ENCODE measurements at regions not wholly inside any gene's neighbourhood (a gene's known extent, or its start where the extent isn't known, plus 50 kb on each side); places are given as distances from the start of the nearest gene placed in this dataset.

DNA sequence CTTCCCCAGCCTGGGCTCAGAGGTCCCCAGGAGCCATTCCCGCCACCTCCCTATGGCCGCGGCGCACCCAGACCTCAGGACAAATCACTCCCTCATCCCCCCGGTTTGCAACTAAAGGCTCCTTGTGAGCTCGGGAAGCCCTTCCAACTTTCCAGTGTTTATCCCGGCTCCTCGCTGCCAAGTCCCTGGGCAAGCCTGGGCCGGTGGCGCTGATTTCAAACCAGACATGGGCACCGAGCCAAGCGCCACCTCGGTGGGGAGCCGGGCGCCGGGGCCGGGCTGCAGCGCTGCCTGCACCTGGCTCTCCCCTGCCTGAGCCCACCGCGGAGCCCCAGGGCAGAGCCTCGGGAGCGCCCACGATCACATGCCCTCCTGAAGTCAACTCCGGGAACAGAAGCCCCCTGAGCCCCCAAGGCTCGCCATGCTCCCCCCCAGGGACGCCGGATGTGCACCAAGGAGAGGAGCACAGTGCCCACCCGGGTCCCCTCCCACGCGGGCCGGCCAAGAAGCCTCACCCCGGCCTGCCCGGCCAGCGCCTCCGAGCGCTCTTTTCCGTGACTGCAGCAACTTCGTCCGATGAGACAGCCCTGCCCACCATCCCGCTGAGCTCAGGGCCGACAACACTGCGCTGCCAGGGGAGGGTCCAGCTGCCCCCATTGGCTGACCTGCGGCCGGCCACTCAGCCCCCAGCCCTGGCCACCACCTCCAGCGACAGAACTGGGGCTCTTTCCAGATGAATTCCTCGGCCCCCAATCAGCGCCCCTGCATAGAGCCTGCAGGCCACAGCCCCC, 50.0 kb downstream of the NCOR2 start:
- DNase-seq: no peak

DNA sequence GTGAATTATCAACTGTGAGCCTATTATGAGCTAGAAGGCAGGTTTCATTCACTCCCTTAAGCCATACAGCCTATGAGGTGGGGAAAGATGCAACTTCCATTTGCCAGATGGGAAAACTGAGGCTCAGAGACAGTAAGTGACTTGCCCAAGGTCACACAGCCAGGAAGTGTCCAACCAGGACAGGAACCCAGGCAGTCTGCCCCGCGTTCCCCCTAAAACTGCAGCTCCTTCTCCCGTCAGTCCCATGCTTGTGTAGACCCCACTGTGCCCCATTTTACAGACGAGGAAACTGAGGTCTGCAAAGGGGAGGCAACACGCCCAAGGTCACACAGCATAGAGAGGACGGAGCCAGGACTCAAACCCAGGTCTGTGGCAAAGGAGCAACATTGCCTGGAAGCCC, 50.6 kb downstream of the NCOR2 start:
- DNase-seq: no peak

DNA sequence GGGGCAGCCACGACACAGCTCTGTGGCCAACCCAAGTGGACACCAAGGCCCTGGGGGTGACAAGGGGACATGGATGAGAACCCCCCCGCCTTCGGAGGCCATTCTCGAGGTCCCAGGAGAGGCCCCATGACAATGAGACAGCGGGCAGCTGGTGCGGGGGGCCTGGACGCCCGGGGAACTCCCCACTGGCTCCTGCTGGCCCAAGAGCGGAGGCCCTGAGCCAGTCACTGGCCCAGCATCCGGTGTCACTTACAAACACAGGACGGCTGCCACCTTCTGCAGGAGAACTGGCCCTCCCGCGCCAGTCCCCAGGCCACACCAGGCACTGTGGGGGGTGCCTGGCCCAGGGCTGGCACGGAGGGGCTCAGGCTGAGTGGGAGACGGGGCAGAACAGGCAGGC, 51.4 kb downstream of the NCOR2 start:
- DNase-seq: no peak

DNA sequence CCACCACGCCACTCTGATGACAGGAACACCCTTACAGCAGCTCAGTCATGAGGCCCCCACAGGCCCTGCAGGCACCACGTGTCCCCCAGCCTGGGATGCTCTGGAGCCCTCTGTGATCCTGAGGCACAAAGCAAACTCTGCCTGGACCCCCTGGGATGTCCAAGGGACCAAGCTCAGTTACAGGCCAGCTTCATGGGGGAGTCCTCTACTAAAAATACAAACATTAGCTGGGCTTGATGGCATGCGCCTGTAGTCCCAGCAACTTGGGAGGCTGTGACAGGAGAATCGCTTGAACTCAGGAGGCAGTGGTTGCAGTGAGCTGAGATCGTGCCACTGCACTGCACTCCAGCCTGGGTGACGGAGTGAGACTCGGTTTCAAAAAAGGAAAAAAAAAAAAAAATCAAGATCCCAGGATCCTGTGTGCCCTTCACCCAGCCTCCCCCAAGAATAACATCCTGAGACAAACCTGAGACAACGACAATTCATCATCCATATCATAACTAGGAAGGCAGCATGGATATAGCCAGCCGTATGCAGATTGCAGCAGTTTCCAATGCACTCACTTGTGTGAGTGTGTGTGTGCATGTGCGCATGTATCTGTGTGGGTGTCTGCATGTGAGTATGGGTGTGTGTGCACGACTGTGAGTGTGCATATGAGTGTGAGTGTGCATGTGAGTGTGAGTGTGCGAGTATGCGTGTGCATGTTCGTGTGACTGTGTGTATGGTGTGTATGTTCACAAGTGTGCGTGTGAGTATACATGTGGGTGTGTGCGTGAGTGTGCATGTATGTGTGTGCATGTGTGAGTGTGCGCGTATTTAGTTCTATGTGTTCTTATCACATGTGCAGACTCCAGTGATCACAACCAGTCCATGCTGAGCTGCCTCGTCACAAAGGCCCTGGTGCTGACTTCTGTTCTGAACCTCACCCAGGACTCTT, 52.1 kb downstream of the NCOR2 start:
- DNase-seq: no peak

DNA sequence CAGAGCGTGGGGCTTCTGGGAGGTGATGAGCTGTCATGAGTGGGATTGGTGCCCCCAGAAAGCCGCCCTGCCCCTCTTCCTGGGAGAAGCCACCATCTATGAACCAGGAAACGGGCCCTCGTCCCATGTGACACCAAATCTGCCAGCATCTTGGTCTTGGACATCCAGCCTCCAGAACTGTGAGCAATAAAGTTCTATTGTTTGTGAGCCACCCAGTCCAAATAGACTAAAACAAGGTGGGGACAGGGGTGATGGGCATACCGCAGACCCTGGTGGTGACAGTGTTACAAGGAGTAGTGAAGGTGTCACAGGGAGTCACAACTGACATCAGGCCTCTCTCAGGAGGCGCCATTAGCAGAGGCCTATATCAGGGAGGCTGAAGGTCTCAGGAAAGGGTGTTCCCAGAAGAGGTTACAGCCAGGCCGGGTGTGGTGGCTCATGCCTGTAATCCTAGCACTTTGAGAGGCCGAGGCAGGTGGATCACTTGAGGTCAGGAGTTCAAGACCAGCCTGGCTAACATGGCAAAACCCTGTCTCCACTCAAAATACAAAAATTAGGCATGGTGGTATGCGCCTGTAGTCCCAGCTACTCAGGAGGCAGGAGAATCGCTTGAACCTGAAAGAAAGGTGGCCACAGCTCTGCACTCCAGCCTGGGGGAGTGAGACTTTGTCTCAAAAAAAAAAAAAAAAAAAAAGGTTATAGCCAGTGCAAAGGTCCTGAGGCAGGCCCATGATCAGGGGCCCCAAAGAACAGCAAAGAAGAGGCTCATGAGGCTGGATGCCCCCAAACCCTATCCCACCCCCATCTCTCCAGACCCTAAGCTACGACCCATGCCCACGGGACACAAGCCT, 53.0 kb downstream of the NCOR2 start:
- DNase-seq: no peak

- DNase-seq: no peak
Measured at GRCh38 chr12:124513297-124513867, 54.0 kb downstream of the NCOR2 start.

DNA sequence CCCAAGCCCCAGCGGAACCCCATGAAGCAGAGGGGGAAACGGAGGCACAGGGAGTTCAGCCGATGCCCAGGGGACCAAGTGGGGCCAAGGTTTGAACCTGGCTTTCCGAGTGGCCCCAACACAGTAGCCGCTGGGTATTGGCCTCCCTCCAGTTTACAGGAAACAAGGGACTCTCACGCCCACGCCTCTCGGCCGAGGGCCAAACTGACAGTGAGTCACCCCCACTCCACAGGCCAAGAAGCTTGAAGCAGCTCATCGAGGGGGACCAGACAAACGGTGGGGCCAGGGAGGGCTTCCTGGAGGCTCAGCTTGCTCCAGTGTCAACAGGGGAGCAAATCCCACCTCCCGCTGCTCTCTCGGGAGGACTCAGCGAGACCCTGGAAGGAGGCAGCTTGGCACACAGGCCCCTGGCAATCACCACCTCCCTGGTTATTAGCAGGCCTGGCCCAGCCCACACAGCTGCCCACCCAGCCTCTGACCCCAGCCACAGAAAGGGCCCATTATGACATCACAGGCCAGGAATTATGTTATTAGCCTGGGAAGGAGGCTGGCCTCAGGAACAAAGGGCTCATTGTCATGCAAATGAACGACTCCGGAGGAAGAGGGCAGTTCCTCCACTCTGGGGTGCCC, 54.6 kb downstream of the NCOR2 start:
- DNase-seq: peak; percentile 68

DNA sequence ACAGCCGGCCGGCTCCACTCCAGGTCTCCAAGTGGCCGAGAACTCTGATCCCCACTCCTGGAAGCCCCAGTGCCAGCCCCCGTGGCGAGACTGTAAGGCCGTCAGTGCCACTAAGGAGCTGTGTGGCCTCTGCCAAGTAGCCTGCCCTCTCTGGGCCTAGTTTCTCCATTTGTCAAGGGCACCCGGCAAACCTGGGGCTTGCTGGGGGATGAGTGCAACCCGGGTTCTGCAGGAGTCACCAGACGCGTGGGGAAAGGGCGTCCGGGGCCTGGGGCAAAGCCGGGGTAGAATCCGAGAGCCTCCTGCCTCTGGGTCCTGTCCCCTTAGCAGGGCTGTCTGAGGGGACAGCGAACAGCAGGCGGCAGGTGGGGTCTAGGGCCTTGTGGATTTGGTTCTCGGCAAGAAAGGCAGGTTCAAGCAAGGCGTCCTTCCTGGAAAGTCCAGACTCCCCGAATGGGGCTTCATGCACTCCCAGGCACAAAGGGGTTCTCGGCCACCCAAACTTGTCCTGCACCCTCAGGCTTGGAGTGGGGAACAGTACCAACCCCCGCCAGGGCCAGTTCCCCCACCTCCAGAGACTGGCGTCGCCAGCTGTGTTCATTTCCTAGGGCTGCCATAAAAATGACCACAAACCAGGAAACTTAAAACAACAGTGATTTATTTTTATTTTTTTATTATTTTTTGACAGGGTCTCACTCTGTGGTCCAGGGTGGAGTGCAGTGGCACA, 56.0 kb downstream of the NCOR2 start:
- no peak for DNase-seq

DNA sequence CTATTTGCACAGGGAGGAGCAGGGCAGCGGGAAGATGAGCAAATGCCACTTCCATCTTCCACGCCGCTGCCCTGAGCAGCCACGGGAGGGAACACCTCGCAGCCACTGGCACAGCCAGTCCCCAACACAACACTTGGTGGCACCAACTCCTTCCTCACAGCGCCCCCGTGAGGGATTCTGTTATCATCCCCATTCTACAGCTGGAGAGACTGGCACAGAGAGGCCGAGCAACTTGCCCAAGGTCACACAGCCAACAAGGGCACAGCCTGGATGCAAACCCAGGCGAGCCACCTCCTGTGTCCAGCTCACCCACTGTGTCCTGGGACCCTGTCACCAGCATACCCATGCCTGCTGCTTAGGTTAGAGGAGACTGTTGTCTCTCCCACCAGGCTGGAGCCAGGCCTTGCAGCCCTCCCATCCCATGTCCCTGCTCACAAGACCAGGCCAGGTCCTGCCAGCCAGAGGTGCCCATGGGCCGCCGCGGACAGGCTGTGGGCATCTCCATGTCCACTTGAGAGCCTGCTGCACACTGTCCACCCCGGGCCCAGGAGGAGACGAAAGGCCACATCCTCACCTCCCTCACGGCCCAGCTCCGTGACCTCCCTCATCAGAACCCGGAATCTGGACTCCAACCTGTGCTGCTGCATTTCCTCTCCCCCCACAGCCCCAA, 57.0 kb downstream of the NCOR2 start:
- peak; percentile 56 for DNase-seq

- DNase-seq: peak; percentile 88
Measured at GRCh38 chr12:124509676-124510300, 57.6 kb downstream of the NCOR2 start.

DNA sequence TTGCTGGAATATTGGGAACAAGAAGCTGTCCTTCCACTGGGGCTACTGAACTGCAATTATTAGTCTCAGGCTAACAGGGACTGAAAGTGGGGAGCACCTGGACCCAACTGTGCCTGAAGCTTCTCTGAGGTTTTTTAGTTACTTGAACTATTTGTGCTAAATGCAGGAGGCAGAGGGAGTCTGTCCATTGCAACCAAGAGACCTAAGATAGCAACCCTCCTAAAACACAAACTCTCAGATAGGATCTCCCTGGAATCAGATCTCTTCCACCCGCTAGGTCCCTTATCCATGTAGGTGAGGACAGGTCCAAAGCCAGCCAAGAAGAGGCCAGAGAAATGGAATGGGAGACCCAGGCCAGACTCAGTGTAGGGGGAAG, 58.1 kb downstream of the NCOR2 start:
- DNase-seq: peak; percentile 70

DNA sequence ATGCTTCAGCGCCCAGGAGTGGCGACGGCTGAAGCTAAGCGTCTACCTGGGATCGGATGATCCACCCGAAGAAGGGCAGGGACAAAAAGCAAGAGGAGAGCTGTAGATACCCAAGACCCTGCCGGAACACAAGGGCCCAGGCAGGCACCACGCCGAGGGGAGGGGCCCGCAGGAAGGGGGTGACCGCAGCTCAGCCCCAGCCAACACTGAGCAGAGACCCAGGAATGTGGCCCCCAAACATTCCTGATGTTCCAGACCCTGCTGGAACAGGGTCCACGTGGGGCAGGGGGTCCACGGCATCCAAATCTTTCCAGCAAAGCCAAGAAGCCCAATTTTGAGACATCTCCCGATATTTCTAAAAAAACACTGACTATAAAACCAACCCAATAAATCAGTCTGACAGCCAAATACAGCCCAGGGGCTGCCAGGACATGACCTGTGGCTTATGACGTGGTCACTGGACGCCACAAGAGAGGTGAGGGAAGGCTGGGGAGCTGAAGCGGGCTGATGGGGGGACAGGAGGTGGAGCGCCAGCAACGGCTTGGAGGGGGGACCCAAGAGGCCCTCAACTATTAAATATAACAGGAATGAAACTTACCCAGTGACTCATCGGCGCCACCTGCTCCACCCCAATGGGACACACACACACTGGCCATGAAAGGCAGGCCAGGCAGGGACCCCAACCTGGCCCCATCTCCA, 58.9 kb downstream of the NCOR2 start:
- peak; percentile 53 for DNase-seq

- DNase-seq: no peak
Measured at GRCh38 chr12:124507188-124508109, 60.0 kb downstream of the NCOR2 start.

GRCh38 chr12:124506832-124507153, 60.6 kb downstream of the NCOR2 start:
- no peak for DNase-seq

DNA sequence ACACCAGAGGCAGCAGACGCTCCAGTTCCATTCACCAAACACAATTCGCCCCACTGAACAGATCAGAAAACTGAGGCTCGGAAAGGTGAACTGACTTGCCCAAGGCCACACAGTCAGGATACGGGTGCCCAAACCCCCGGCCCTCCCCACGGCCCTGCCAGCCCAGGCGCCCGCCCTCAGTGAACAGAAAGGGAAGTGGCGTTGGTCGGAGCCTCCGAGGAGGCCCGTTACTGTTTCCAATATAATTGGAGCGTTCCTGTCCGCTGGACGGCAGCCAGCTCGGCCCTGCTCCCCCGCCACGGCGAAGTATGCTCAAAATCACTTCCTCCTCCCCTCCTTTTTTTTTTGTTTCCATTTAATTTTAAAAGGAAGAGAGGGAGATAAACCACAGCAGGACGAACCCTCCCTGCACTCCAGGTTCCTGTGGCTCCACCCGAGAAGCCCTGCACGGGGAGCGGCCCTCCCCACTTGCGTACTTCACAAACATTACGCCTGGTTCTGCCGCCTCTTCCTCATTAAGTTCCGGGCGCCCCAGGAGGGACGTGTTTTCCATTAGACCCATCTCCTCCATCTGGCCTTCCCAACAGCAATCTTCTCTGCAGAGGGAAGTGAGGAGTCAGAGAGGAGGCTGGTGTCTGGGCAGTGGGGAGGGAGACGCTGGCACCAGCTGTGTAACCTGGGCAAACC, 61.1 kb downstream of the NCOR2 start:
- peak; percentile 89 for DNase-seq

GRCh38 chr12:124505001-124505818, 62.2 kb downstream of the NCOR2 start:
- DNase-seq: no peak

DNA sequence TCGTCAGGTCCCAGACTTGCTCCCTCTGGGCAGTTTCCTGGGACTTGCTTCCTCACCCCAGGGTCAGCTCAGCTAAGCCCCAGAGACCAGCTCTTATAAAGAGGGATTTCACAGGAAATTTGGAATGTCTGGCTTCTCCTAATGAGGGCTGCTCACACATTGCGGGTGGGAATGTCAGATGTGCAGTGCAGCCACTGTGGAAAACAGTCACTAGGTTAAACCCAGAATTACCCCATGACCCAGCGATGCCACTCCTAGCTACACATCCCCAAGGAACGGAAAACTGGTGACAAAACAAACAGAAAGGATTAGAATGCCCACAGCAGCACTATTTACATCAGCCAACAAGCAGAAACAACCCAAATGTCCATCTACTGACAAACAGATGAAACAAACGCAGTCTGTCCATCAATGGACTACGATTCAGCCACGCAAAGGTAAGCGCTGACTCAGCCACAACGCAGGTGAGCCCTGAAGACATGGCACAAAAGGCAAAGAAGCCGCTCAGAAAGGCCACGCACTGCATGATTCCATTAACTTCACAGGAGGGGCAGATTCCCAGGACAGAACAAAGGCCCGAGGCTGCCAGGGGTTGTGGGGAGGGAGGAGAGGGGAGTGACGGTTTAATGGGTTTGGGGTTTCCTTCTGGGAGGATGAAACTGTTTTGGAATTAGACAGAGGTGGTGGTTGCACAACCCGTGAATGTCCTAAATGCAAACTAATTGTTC, 63.0 kb downstream of the NCOR2 start:
- no peak for DNase-seq
